Left ventricle myocardium inferior (tissue), 1 donor: ENCODE measurements at regions not wholly inside any gene's neighbourhood (a gene's known extent, or its start where the extent isn't known, plus 50 kb on each side); places are given as distances from the start of the nearest gene placed in this dataset.

Experiments used
- DNase-seq: peaks from one replicate; pipeline ENCODE4 v3.0.0-alpha.2; 2020
- H3K27ac ChIP-seq: fragments of 200-600 bp; replicated peaks from 2 replicates; pipeline ENCODE4 v1.8.0; 2021
- H3K27me3 ChIP-seq: fragments of 200-600 bp; 2 replicates; pipeline ENCODE4 v1.8.0; 2021; ENCODE audit warnings: low read depth
- H3K36me3 ChIP-seq: fragments of 200-600 bp; 2 replicates; pipeline ENCODE4 v1.8.0; 2021
- H3K4me1 ChIP-seq: fragments of 200-600 bp; 2 replicates; pipeline ENCODE4 v1.8.0; 2021
- H3K4me3 ChIP-seq: fragments of 200-600 bp; 2 replicates; pipeline ENCODE4 v1.8.0; 2021; ENCODE audit warnings: mild to moderate bottlenecking, moderate library complexity
- H3K9me3 ChIP-seq: fragments of 200-600 bp; replicated peaks from 2 replicates; pipeline ENCODE4 v1.8.0; 2021
- intact Hi-C: fragments of 100-400 bp; cut with micrococcal nuclease; formaldehyde crosslinking; loops from one replicate; pipeline ENCODE4 v1.11.0; 2022
- TF ChIP-seq, protein P1 (sequence below): fragments of 200-600 bp; IDR thresholded peaks from 2 replicates; pipeline ENCODE4 v1.8.0; 2021; ENCODE audit warnings: antibody characterized with exemption, mild to moderate bottlenecking, borderline replicate concordance
- donor health status: DM: no; HTN: yes; CAD: no; lungs with severe emphysema.

DNA sequence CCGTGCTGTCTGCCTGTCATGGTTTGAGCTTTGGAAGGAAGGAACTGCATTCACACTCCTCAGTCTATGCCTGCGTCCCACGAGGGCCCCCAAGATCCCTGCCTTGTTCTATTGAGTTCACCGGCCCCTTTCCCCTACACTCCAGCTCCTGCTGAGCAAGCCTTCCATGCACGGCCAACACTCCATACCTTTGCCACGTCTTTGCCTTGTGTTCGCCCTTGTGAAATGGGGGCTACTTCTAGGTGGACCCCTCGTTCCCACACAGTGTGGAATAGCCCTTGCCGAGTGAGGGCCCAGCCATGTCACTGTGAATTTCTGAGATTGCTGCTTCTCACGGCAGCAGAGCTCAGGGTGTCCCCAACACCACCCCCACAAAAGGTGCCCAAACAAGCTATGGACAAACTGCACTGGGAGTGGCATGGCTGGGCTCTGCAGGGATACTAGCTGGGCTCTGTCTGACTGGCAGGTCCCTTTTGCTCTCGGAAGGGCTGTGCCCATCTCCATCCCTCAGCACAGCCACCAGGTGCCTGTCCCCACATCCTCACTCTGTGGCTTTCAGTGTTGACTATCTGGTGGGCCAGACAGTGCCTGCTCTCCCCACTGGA lies 67.9 kb upstream of the ADAMTS2 start:
- DNase-seq: no peak
- TF ChIP-seq, protein P1, sequence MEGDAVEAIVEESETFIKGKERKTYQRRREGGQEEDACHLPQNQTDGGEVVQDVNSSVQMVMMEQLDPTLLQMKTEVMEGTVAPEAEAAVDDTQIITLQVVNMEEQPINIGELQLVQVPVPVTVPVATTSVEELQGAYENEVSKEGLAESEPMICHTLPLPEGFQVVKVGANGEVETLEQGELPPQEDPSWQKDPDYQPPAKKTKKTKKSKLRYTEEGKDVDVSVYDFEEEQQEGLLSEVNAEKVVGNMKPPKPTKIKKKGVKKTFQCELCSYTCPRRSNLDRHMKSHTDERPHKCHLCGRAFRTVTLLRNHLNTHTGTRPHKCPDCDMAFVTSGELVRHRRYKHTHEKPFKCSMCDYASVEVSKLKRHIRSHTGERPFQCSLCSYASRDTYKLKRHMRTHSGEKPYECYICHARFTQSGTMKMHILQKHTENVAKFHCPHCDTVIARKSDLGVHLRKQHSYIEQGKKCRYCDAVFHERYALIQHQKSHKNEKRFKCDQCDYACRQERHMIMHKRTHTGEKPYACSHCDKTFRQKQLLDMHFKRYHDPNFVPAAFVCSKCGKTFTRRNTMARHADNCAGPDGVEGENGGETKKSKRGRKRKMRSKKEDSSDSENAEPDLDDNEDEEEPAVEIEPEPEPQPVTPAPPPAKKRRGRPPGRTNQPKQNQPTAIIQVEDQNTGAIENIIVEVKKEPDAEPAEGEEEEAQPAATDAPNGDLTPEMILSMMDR: no peak
- peaks cover 66% of the 10 kb centered on the region for H3K27me3 ChIP-seq
- no peaks in the 10 kb centered on the region for H3K36me3 ChIP-seq
- no peak overlapping the region for H3K27ac ChIP-seq
- H3K9me3 ChIP-seq: no peaks in the 10 kb centered on the region
- H3K4me1 ChIP-seq: no peaks in the 10 kb centered on the region
- intact Hi-C loops: no loop called here
- H3K4me3 ChIP-seq: no peak overlapping the region

DNA sequence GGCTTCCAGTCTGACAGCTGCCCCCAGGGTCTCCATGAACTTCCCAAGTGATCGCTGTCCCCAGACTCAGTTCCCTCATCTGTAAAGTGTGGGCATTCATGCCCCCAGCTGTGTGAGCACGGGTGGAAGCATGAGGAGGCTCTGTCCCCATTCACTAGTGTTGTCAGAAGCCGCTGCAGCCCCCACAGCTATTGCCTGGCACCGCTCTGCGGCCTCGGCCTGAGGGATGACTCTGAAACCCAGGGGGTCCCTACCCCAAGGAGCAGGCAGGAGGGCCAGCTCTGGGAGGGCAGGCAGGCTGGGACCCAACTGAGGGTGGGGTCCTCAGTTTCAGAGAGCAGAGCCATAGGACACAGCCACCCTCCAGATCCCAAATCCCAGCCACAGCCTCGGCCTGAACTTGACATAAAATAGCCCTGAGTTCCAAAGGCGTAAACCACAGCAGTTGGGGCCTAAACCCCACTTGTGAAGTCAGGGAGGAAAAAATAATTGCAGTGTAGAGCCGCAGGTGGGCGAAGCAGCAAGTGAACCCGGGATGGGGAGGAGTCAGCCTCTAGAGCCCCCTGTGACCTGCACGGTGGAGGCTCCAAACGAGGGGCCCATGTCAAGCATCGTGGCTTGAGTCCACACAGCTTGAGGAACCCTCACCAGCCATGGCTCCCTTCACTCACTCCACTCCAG lies 66.0 kb upstream of the ADAMTS2 start:
- DNase-seq: no peak
- TF ChIP-seq, protein P1: no peak

DNA sequence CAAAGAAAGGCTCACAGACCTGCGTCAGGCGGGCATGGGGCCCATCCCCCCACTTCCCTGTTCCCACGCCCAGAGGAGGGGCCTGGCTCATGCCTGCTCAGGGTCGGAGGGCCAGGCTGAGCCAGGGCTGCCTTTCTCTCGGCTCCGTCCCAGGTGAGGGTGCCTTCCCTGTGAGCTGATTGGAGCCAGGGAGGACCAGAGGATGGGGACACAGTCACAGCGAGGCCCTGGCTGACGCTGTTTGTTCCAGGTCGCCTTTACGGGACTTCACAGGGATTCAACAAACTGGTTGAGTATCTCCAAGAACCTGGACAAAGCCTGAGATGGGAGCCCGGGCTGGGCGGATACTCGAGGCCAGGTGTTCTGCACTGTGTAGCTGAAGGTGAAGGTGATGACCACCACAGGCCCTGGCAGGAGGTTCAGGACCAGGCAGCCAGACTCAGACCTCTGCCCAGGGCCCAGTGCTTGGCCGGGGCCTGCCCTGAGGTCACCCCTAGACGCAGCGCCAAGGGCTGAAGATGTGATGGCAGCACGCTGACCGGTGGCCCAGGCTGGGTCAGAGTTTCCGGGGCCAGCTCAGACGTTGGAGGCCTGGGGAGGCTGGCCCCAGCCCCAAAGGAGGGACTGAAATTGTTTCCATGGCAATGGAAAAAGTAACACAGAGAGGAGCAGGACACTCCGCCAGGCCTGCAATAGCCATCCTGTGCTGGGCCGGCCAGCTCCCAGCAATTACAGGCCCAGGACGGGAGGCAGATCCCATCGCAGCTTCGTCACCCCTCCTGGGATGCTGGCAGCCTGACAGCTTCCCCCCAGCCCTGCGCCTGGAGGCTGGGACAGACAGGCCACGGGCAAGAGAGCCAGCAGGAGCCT lies 65.3 kb upstream of the ADAMTS2 start:
- no peaks in the 10 kb centered on the region for H3K9me3 ChIP-seq
- TF ChIP-seq, protein P1: no peak
- H3K36me3 ChIP-seq: no peaks in the 10 kb centered on the region
- H3K27me3 ChIP-seq: peaks cover 57% of the 10 kb centered on the region
- no peak overlapping the region for H3K27ac ChIP-seq
- H3K4me1 ChIP-seq: no peaks in the 10 kb centered on the region
- intact Hi-C loops: no loop called here
- no peak for DNase-seq
- H3K4me3 ChIP-seq: no peak overlapping the region

More for the DNA sequence above, 66.0 kb upstream of the ADAMTS2 start:
- intact Hi-C loops: no loop called here
- no peaks in the 10 kb centered on the region for H3K36me3 ChIP-seq
- H3K4me1 ChIP-seq: no peaks in the 10 kb centered on the region
- peaks cover 59% of the 10 kb centered on the region for H3K27me3 ChIP-seq
- no peak overlapping the region for H3K4me3 ChIP-seq
- no peaks in the 10 kb centered on the region for H3K9me3 ChIP-seq
- H3K27ac ChIP-seq: no peak overlapping the region

DNA sequence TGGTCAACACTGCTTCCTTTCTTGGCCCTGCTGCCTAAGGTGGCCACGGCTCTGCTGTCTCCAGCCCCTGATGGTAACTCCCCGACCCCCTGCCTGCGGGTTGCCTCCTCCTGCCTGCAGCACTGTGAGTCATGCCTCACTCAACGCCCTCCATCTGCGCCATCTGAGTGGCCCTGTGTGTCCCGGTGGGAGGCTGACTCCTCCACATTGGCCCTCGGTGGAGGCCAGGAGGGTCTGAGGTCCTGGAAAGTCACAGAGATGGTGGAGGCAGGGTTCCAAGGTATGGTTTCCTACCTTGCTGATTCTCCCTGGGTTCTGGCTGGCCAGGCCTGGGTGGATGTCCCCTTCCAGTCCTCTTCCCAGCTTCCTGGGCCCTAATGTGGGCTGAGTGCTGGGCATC lies 64.5 kb upstream of the ADAMTS2 start:
- no peaks in the 10 kb centered on the region for H3K4me1 ChIP-seq
- TF ChIP-seq, protein P1: no peak
- no peaks in the 10 kb centered on the region for H3K36me3 ChIP-seq
- no peak for DNase-seq
- peaks cover 49% of the 10 kb centered on the region for H3K27me3 ChIP-seq
- H3K27ac ChIP-seq: no peak overlapping the region
- H3K4me3 ChIP-seq: no peak overlapping the region
- intact Hi-C loops: no loop called here
- H3K9me3 ChIP-seq: no peaks in the 10 kb centered on the region

DNA sequence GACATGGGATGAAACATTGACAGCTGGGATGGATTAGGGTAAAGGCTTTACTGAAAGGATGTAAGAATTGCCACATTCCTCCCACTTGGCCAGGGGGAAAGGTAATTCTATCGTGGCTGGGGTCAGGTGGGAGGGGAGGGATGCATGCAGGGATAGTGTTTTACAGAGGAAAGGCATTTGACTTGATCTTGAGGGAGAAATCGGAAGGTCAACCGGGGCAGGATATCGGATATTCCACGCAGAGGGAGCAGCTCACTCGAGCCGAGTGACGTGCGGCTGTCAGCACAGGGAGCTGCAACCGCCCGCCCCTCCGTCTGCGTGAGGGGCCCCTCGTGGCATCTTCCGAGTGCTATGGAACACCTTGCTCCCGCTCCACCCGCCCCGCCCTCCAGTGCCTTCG lies 63.4 kb upstream of the ADAMTS2 start:
- H3K4me3 ChIP-seq: no peak overlapping the region
- TF ChIP-seq, protein P1: no peak
- intact Hi-C loops: no loop called here
- H3K9me3 ChIP-seq: no peaks in the 10 kb centered on the region
- H3K27me3 ChIP-seq: peaks cover 41% of the 10 kb centered on the region
- no peak for DNase-seq
- no peak overlapping the region for H3K27ac ChIP-seq
- no peaks in the 10 kb centered on the region for H3K36me3 ChIP-seq
- no peaks in the 10 kb centered on the region for H3K4me1 ChIP-seq
